Endothelial cell of umbilical vein (primary cell): ENCODE measurements at regions not wholly inside any gene's neighbourhood (a gene's known extent, or its start where the extent isn't known, plus 50 kb on each side); places are given as distances from the start of the nearest gene placed in this dataset.

ENCODE experiments used
- BruUV-seq: library from RNA; stranded (reverse); fragments of 400-500 nt; replicated peaks from 2 replicates; lab custom pipeline; 2021; lab: Mats Ljungman, UMichigan
- CTCF ChIA-PET: fragments of 300-600, 350-600 bp; sonication (Branson Sonifier 250); formaldehyde crosslinking; loops from one replicate; lab custom pipeline; 2021; ENCODE audit warnings: antibody characterized with exemption, inconsistent platforms; lab: Charles Lee
- POLR2A ChIA-PET: fragments of 300-600, 350-600 bp; sonication (Branson Sonifier 250); formaldehyde crosslinking; loops from one replicate; lab custom pipeline; 2021; ENCODE audit warnings: antibody characterized with exemption, inconsistent platforms; lab: Charles Lee
- DNase-seq: peaks from one replicate; pipeline ENCODE4 v3.0.0-alpha.2; 2011; ENCODE audit warnings: low read depth, low spot score
- FAIRE-seq: peaks from 2 replicates; lab custom pipeline; 2011; peaks lifted over from hg19 to GRCh38; lab: Jason Lieb, UNC
- H2AFZ ChIP-seq: 2 replicates; pipeline ENCODE4 v1.6.0; 2012; ENCODE audit warnings: low read depth, low read length, control low read depth, inconsistent platforms
- H3K27ac ChIP-seq: 2 replicates; pipeline ENCODE4 v1.5.1; 2011; ENCODE audit warnings: low read depth, mild to moderate bottlenecking, control low read depth, low read length, moderate library complexity; ENCODE audit not compliant: insufficient read depth
- H3K27me3 ChIP-seq, 2 experiments: 2 replicates each; pipeline versions ENCODE4 v1.6.0 to v1.6.1; 2011; ENCODE audit warnings: low read length in 2 of 2, mixed read lengths in 1 of 2; ENCODE audit not compliant: control insufficient read depth in 2 of 2, insufficient read depth in 2 of 2
- H3K36me3 ChIP-seq, 2 experiments: 2 replicates in 1 of 2; 3 replicates in 1 of 2; pipeline ENCODE4 v1.5.1; 2011; ENCODE audit warnings: low read length in 2 of 2, mild to moderate bottlenecking in 1 of 2, moderate library complexity in 1 of 2; ENCODE audit not compliant: control insufficient read depth in 2 of 2, insufficient read depth in 2 of 2; ENCODE audit errors: extremely low read depth in 1 of 2
- H3K4me1 ChIP-seq: 3 replicates; pipeline ENCODE4 v1.5.1; 2011; ENCODE audit warnings: mild to moderate bottlenecking, low read length; ENCODE audit not compliant: control insufficient read depth, insufficient read depth; ENCODE audit errors: extremely low read depth
- H3K4me2 ChIP-seq: 2 replicates; pipeline ENCODE4 v1.6.1; 2011; ENCODE audit warnings: low read length, control low read depth, mixed read lengths; ENCODE audit not compliant: insufficient read depth
- H3K4me3 ChIP-seq, 3 experiments: fragments of 200-600 bp in 1 of 3; sonication (generic), shearing (Covaris generic) in 1 of 3; replicated peaks in 1 of 3; 2 replicates each; pipeline ENCODE4 v1.5.1; 2011 to 2016; ENCODE audit warnings: control low read depth in 3 of 3, low read length in 3 of 3, mild to moderate bottlenecking in 2 of 3, inconsistent platforms in 1 of 3, low read depth in 1 of 3, moderate library complexity in 1 of 3; ENCODE audit not compliant: insufficient read depth in 1 of 3
- H3K79me2 ChIP-seq: 2 replicates; pipeline ENCODE4 v1.6.0; 2012; ENCODE audit warnings: low read length, inconsistent platforms; ENCODE audit not compliant: control insufficient read depth, insufficient read depth
- H3K9ac ChIP-seq: replicated peaks from 2 replicates; pipeline ENCODE3; 2011; ENCODE audit warnings: low read length, control low read depth; ENCODE audit not compliant: insufficient read depth; ENCODE audit errors: extremely low read depth
- H3K9me1 ChIP-seq: replicated peaks from 3 replicates; pipeline ENCODE4 v1.6.0; 2011; ENCODE audit warnings: mild to moderate bottlenecking, low read length; ENCODE audit not compliant: control insufficient read depth, insufficient read depth; ENCODE audit errors: extremely low read depth
- H3K9me3 ChIP-seq: replicated peaks from 2 replicates; pipeline ENCODE4 v1.5.1; 2012; ENCODE audit warnings: low read length, inconsistent platforms; ENCODE audit not compliant: control insufficient read depth, insufficient read depth
- H4K20me1 ChIP-seq: replicated peaks from 2 replicates; pipeline ENCODE3; 2011; ENCODE audit warnings: mild to moderate bottlenecking, low read length; ENCODE audit not compliant: control insufficient read depth, insufficient read depth; ENCODE audit errors: extremely low read depth
- EZH2 ChIP-seq: IDR thresholded peaks from 2 replicates; pipeline ENCODE4 v1.6.1; 2012; ENCODE audit warnings: borderline replicate concordance, low read depth, mild to moderate bottlenecking, moderate library complexity, low read length, inconsistent platforms; ENCODE audit not compliant: severe bottlenecking
- FOS ChIP-seq: IDR thresholded peaks from 2 replicates; pipeline ENCODE4 v1.6.1; 2011; ENCODE audit warnings: mild to moderate bottlenecking, low read length, moderate library complexity, borderline replicate concordance; ENCODE audit not compliant: insufficient read depth
- GATA2 ChIP-seq: IDR thresholded peaks from 2 replicates; pipeline ENCODE4 v1.7.0; 2011; ENCODE audit warnings: low read depth, mild to moderate bottlenecking, moderate library complexity, mixed read lengths, low read length; ENCODE audit not compliant: insufficient read length, insufficient read depth
- JUN ChIP-seq: IDR thresholded peaks from 2 replicates; pipeline ENCODE4 v1.6.1; 2011; ENCODE audit warnings: borderline replicate concordance, low read depth; ENCODE audit not compliant: insufficient read length, insufficient read depth
- MYC ChIP-seq: IDR thresholded peaks from one replicate; pipeline ENCODE4 v1.6.1; 2011; ENCODE audit warnings: mild to moderate bottlenecking, low read depth, low read length
- POLR2A ChIP-seq: IDR thresholded peaks from 2 replicates; pipeline ENCODE4 v1.6.1; 2012; ENCODE audit warnings: low read depth, mild to moderate bottlenecking, control low read depth, low read length
- POLR2AphosphoS5 ChIP-seq: IDR thresholded peaks from 2 replicates; pipeline ENCODE4 v1.6.1; 2012; ENCODE audit warnings: low read depth, mild to moderate bottlenecking, control low read depth, low read length, moderate library complexity; ENCODE audit not compliant: insufficient read depth
- dilution Hi-C: fragments of 300-500 bp; cut with MboI; formaldehyde crosslinking; loops from one replicate; pipeline ENCODE4 v1.15.0; 2019; ENCODE audit warnings: low sequenced_read_pairs; ENCODE audit not compliant: extremely low pct_ligation_motif_present
- intact Hi-C: fragments of 100-400 bp; cut with micrococcal nuclease; formaldehyde crosslinking; loops from one replicate; pipeline ENCODE4 v1.10.0; 2022
- TF ChIP-seq, protein P1 (sequence below), 2 donors: IDR thresholded peaks; 1 replicate in 1 of 2; 2 replicates in 1 of 2; pipeline ENCODE4 v1.5.1; 2011; ENCODE audit warnings: low read length in 2 of 2, mild to moderate bottlenecking in 2 of 2, moderate library complexity in 2 of 2, control low read depth in 1 of 2, inconsistent platforms in 1 of 2, low read depth in 1 of 2; ENCODE audit not compliant: insufficient read depth in 1 of 2; ENCODE audit errors: extremely low read depth in 1 of 2
- TF ChIP-seq, protein P2 (sequence below): IDR thresholded peaks from 2 replicates; pipeline ENCODE4 v1.6.1; 2011; ENCODE audit not compliant: insufficient read depth, insufficient read length

DNA sequence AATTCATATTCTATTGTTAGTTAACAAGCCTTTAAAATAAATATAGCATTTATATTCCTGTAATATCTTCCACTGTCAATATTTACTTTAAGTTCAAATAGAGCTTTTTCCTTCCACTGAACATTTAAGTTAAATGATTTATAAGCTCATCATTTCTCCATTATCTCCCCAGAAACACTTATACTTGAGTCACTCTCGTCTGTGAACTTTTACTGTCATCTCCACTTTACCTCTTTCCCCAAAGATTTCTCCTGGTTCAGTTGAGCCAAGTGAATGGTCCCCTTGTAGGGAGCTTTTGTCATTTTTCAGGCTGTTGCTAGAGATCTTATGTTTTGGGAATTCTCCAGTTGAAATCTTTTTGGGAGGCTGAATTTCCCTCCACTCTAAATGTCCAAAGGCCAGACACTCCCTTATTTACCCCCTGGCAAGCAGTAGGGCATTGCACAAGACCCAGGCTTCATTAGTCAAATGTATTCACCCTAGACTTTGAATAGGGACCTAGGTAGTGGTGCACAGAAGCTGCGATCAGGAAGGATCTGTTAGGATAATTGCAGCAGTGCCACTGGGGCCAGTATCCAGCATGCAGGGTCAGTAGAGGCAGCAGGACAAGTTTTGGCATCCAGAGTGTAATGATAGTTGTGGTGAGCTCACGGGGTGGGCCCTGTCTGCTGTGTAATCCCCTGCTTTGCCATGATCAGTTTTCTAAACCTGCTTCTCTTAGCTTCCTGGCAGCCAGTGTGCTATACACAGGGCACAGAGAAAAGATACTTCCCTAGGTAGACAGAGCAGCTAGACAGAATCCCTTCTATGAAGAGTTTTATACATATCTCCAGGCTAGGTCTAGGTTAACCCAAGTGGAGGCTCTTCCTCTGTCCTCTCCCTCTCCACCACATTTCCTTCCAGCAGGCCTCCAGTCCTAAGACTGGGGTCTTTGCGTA lies 356.5 kb upstream of the SLCO3A1 start:
- no peak overlapping the region for H3K4me2 ChIP-seq
- no peaks in the 10 kb centered on the region for H3K27me3 ChIP-seq
- no peaks in the 10 kb centered on the region for H4K20me1 ChIP-seq
- dilution Hi-C loops (no loop called here), intact Hi-C loops (no loop called here)
- H2AFZ ChIP-seq = no peak overlapping the region
- no peak overlapping the region for H3K9ac ChIP-seq
- no peaks in the 10 kb centered on the region for H3K9me3 ChIP-seq
- H3K36me3 ChIP-seq = no peaks in the 10 kb centered on the region
- H3K79me2 ChIP-seq = no peaks in the 10 kb centered on the region
- TF ChIP-seq JUN (no peak), GATA2 (no peak), MYC (no peak), FOS (no peak), POLR2AphosphoS5 (no peak), POLR2A (no peak), EZH2 (no peak)
- TF ChIP-seq, protein P1, sequence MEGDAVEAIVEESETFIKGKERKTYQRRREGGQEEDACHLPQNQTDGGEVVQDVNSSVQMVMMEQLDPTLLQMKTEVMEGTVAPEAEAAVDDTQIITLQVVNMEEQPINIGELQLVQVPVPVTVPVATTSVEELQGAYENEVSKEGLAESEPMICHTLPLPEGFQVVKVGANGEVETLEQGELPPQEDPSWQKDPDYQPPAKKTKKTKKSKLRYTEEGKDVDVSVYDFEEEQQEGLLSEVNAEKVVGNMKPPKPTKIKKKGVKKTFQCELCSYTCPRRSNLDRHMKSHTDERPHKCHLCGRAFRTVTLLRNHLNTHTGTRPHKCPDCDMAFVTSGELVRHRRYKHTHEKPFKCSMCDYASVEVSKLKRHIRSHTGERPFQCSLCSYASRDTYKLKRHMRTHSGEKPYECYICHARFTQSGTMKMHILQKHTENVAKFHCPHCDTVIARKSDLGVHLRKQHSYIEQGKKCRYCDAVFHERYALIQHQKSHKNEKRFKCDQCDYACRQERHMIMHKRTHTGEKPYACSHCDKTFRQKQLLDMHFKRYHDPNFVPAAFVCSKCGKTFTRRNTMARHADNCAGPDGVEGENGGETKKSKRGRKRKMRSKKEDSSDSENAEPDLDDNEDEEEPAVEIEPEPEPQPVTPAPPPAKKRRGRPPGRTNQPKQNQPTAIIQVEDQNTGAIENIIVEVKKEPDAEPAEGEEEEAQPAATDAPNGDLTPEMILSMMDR (IDR thresholded peaks at IDR 0.05; ENCODE audit: extremely low read depth in 1 of 2, insufficient read depth in 1 of 2, low read depth in 1 of 2, low read length in 2 of 2) = no peak
- TF ChIP-seq, protein P2, sequence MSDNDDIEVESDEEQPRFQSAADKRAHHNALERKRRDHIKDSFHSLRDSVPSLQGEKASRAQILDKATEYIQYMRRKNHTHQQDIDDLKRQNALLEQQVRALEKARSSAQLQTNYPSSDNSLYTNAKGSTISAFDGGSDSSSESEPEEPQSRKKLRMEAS = no peak
- FAIRE-seq (no peak), DNase-seq (no peak)
- no peak overlapping the region for H3K27ac ChIP-seq
- BruUV-seq = no TSS peak
- CTCF ChIA-PET = no interaction called here
- no peaks in the 10 kb centered on the region for H3K4me1 ChIP-seq
- POLR2A ChIA-PET = no interaction called here
- no peak overlapping the region for H3K4me3 ChIP-seq
- H3K9me1 ChIP-seq = no peaks in the 10 kb centered on the region
